Activated CD4-positive, alpha-beta memory T cell treated with anti-CD3 and anti-CD28 coated beads for 36 hours (primary cell): ENCODE measurements at regions not wholly inside any gene's neighbourhood (a gene's known extent, or its start where the extent isn't known, plus 50 kb on each side); places are given as distances from the start of the nearest gene placed in this dataset.

Experiments used
- CTCF ChIA-PET: fragments of 350-600 bp; sonication (Branson Sonifier 250); formaldehyde crosslinking; loops from one replicate; lab custom pipeline; 2021; ENCODE audit warnings: antibody characterized with exemption, inconsistent platforms; lab: Charles Lee
- POLR2A ChIA-PET: fragments of 350-600 bp; sonication (Branson Sonifier 250); formaldehyde crosslinking; loops from one replicate; lab custom pipeline; 2021; ENCODE audit warnings: antibody characterized with exemption; lab: Charles Lee
- DNase-seq: peaks from one replicate; pipeline ENCODE4 v3.0.0-alpha.2; 2020
- H3K27ac Mint-ChIP-seq: one replicate; pipeline ENCODE4 v1.8.0; 2021; ENCODE audit warnings: mixed read lengths
- H3K27me3 Mint-ChIP-seq: one replicate; pipeline ENCODE4 v1.8.0; 2021; ENCODE audit warnings: mixed read lengths
- H3K36me3 Mint-ChIP-seq: one replicate; pipeline ENCODE4 v1.8.0; 2021; ENCODE audit warnings: mixed read lengths
- H3K4me1 Mint-ChIP-seq: one replicate; pipeline ENCODE4 v1.8.0; 2021; ENCODE audit warnings: low read depth, mixed read lengths
- H3K4me3 Mint-ChIP-seq: one replicate; pipeline ENCODE4 v1.8.0; 2021; ENCODE audit warnings: mild to moderate bottlenecking, mixed read lengths
- H3K9me3 Mint-ChIP-seq: one replicate; pipeline ENCODE4 v1.8.0; 2021; ENCODE audit warnings: mixed read lengths
- intact Hi-C: fragments of 100-400 bp; cut with micrococcal nuclease; formaldehyde crosslinking; loops from one replicate; pipeline ENCODE4 v1.15.1; 2023

DNA sequence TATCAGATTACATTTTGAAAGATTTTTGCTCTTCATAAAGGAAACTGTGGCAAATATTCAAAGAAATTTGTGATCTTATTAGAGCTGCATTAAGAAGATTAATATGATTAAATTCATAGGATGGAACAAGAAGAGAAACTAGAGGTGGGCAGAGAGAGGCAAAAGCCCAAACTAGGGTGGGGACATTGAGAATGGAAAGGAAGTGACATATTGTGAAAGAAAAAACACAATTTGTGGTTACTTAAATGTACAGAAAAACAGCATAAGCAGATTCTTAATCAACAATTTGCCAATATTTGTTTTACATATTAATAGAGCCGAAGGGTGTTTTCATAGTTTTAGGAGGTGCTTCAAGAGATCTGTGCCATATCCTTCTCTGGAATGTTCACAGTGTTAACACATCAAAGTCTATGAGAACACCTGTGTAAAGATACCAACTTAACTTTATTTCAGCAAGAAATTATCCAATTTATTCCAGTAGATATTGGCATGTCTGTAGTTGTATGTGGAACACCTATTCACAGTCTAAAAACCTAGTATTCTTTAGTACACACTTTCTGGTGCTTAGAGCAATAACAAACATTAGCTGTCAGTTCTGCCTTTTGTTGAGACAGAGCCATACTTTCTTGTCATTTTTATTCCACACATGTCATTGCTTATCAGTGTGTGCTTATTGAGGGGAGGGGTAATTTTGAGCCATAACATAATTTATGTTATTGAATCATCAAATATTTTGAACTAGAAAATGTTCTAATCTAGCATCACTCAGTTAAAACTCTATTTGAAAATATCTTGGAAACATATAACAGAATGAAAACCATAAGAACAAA is 401.5 kb downstream of the PTPRC start:
- no peaks in the 10 kb centered on the region for H3K36me3 Mint-ChIP-seq
- no peaks in the 10 kb centered on the region for H3K27me3 Mint-ChIP-seq
- DNase-seq, result no peak
- intact Hi-C loops, result loop anchor here (2.0 to 5.0 kb wide), 4 partner anchors 49 to 483 kb away; no protein-coding TSS in a partner anchor
- CTCF ChIA-PET, result no interaction called here
- peak overlapping the region; percentile 40 for H3K27ac Mint-ChIP-seq
- no peak overlapping the region for H3K4me3 Mint-ChIP-seq
- no peaks in the 10 kb centered on the region for H3K9me3 Mint-ChIP-seq
- peaks cover 21% of the 10 kb centered on the region for H3K4me1 Mint-ChIP-seq
- POLR2A ChIA-PET, result no interaction called here

DNA sequence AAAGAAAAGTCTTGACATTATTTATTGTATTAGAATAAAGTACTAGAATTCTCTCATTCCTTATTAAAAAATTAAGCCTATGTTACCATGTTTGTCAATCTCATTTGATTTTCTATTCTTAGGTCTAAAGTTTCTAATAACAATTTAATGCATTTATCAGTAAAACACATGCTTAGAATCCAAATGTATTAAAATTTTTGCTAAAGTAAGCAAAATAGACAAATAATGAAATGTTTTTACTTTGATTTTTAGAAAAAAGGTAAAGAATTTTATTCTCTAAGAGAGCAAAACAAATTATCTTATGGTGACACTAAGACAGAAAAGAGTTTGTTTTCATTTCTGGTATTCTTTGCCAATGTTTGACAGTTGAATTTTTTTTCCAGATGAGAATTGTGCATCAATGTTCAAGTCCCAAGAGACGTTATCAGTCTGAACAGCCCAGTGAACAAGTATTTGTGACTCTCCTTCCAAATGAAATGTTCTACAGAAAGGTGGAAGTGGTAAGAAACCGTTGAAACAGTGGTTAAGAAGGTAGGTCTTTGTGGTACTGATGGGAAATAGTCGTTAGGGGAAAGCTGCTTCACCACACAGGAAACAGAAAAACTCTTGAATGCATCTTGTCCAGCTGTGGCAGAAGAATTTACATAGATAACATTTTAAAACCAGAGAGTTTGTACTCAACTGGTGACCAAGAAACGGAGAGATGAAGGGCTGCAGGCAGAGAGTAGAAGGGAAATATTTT is 402.5 kb downstream of the PTPRC start:
- peak; percentile 18 for DNase-seq
- intact Hi-C loops, result loop anchor here (2.0 to 5.0 kb wide), 4 partner anchors 47 to 484 kb away; no protein-coding TSS in a partner anchor
- CTCF ChIA-PET, result interaction anchor here (0.6 kb wide), 1 partner anchor 317 kb away, joined by 3 read pairs; no protein-coding TSS in a partner anchor
- Mint-ChIP-seq H3K4me1 (peaks cover 21% of the 10 kb centered on the region), H3K4me3 (no peak overlapping the region), H3K27me3 (no peaks in the 10 kb centered on the region), H3K36me3 (no peaks in the 10 kb centered on the region), H3K9me3 (no peaks in the 10 kb centered on the region), H3K27ac (peak overlapping the region; percentile 49)
- POLR2A ChIA-PET, result interaction anchor here (0.7 kb wide), 1 partner anchor 32 kb away, joined by 3 read pairs; no protein-coding TSS in a partner anchor

DNA sequence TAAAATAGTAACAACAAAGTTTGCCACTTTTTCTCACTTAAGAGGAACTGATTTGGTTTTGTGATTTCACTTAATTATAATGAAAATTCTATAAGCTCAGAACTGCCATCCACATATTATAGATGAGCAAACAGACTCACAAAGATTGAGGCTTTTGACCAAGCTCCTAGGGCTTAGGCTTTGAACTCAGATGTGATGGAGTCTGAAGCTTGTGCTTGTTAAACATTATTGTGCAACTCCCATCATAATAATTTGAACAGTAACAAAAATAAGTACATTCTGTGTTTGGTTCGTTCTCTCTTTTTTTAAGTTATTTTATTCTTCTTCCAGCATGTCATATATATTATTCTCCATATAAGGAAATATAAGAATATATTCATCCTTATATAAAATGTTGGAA is 403.4 kb downstream of the PTPRC start:
- DNase-seq, result no peak
- Mint-ChIP-seq H3K9me3 (no peaks in the 10 kb centered on the region), H3K4me3 (no peak overlapping the region), H3K4me1 (peaks cover 21% of the 10 kb centered on the region), H3K27ac (no peak overlapping the region), H3K36me3 (no peaks in the 10 kb centered on the region), H3K27me3 (no peaks in the 10 kb centered on the region)
- intact Hi-C loops, result loop anchor here (5.0 kb wide), 3 partner anchors 105 to 485 kb away; no protein-coding TSS in a partner anchor
- POLR2A ChIA-PET, result interaction anchor here (0.7 kb wide), 1 partner anchor 33 kb away, joined by 3 read pairs; no protein-coding TSS in a partner anchor
- CTCF ChIA-PET, result interaction anchor here (0.6 kb wide), 1 partner anchor 318 kb away, joined by 3 read pairs; no protein-coding TSS in a partner anchor

DNA sequence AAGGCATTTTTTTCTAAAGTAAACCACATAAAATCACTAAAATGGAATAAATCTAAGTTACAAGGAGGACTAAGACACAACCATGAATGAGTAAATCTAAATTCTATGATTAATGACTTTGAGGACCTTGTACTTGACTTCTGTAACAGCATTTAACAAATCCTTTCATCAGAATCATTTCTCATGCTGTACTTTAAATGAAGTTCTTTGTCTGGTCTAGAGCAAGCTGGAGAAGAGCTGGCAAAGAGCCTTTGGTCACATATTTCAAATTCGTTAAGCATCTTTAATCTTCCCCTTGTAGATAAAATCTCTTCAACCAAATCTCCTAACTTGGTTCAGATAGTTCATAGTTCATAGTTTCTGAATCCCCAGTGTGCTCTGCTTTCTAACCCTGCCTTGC is 405.4 kb downstream of the PTPRC start:
- Mint-ChIP-seq H3K27me3 (no peaks in the 10 kb centered on the region), H3K4me1 (peaks cover 21% of the 10 kb centered on the region), H3K4me3 (no peak overlapping the region), H3K36me3 (peaks cover 6% of the 10 kb centered on the region), H3K27ac (no peak overlapping the region), H3K9me3 (peaks cover 17% of the 10 kb centered on the region)
- POLR2A ChIA-PET, result no interaction called here
- CTCF ChIA-PET, result no interaction called here
- no peak for DNase-seq
- intact Hi-C loops, result loop anchor here (5.0 kb wide), 3 partner anchors 107 to 487 kb away; no protein-coding TSS in a partner anchor

DNA sequence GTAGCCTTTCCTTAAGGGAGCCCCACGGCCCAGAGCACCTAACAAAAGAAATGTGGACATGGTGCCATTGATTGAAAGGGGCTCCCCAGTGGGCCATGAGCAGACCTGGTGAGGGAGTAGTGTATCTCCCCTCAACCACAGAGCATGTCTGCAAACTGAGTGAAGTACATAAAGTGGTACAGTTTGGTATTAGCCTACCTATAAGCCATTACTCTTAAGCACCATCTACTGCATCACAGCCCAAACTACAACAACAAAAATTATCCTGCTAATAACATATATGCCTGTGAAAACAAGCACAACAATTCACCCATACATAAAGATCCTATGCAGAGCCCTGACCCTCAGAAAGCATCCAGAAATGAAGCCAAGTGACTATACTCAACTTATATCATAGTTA is 407.8 kb downstream of the PTPRC start:
- H3K27ac Mint-ChIP-seq, result no peak overlapping the region
- intact Hi-C loops, result no loop called here
- ChIA-PET CTCF (no interaction called here), POLR2A (interaction anchor here (0.7 kb wide), 1 partner anchor 506 kb away, joined by 3 read pairs; the partner anchor contains the start of gene ATP6V1G3)
- no peak for DNase-seq
- H3K4me1 Mint-ChIP-seq, result peaks cover 2% of the 10 kb centered on the region
- no peaks in the 10 kb centered on the region for H3K27me3 Mint-ChIP-seq
- peaks cover 6% of the 10 kb centered on the region for H3K36me3 Mint-ChIP-seq
- H3K4me3 Mint-ChIP-seq, result no peak overlapping the region
- H3K9me3 Mint-ChIP-seq, result peaks cover 35% of the 10 kb centered on the region

DNA sequence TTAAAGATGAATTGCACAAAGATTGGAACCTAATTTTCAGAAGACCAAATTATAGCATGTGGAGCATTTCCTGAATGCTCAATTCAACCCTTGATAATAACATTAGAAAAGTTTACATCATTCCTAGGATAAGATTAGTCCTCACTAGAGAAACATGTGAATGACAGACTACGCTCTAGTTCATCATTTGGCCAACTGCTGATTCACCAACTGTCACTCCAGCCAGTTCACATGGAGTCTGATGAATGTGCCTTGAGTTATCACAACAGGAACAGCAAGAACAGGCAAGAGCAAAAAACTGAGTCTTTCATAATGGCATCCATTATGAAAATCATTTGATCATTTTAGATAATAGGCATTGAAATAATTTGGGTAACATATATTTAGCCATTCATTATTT is 415.9 kb downstream of the PTPRC start:
- no peaks in the 10 kb centered on the region for H3K36me3 Mint-ChIP-seq
- intact Hi-C loops, result no loop called here
- H3K9me3 Mint-ChIP-seq, result peaks cover 13% of the 10 kb centered on the region
- H3K27ac Mint-ChIP-seq, result no peak overlapping the region
- no peaks in the 10 kb centered on the region for H3K27me3 Mint-ChIP-seq
- H3K4me1 Mint-ChIP-seq, result no peaks in the 10 kb centered on the region
- no peak for DNase-seq
- H3K4me3 Mint-ChIP-seq, result no peak overlapping the region
- POLR2A ChIA-PET, result no interaction called here
- CTCF ChIA-PET, result no interaction called here

DNA sequence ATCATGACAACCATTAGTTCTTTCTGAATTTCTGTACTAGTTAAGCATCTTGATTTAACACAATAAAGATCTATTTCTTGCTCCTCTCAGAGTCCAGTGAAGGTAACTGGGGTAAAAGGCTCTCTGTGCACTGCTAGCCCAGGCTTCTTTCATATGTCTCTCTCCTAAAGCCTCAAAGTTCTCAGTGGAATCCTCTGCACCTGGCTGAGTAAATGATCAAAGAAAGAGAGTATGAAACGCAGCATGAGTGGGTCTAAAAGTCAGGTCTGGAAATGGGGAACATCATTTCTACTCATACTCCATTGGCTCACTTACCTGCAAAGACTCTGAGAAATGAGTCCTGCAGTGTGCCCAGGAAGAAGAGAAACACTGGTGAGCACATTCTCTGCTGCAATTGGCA is 418.5 kb downstream of the PTPRC start:
- Mint-ChIP-seq H3K36me3 (no peaks in the 10 kb centered on the region), H3K9me3 (no peaks in the 10 kb centered on the region), H3K27me3 (no peaks in the 10 kb centered on the region), H3K4me3 (no peak overlapping the region), H3K4me1 (no peaks in the 10 kb centered on the region), H3K27ac (no peak overlapping the region)
- intact Hi-C loops, result no loop called here
- CTCF ChIA-PET, result no interaction called here
- POLR2A ChIA-PET, result no interaction called here
- no peak for DNase-seq

DNA sequence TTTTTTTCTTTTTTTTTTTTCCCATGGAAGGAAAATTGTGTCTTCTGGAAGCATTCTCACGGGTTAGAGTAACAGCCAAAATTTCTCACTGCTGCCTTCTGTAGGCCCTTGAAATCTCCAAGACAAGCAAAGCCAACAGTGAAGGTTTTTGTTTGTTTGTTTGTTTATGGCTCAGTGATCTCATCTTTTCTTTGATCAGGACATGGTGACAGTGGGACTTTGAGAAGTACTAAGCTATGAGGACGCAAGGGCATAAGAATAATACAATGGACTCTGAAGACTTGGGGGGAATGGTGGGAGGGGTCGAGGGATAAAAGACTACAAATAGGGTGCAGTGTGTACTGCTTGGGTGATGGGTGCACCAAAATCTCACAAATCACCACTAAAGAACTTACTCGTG is 419.4 kb downstream of the PTPRC start:
- ChIA-PET POLR2A (no interaction called here), CTCF (no interaction called here)
- Mint-ChIP-seq H3K4me3 (no peak overlapping the region), H3K27me3 (no peaks in the 10 kb centered on the region), H3K36me3 (no peaks in the 10 kb centered on the region), H3K4me1 (no peaks in the 10 kb centered on the region), H3K9me3 (no peaks in the 10 kb centered on the region), H3K27ac (no peak overlapping the region)
- DNase-seq, result no peak
- intact Hi-C loops, result no loop called here

DNA sequence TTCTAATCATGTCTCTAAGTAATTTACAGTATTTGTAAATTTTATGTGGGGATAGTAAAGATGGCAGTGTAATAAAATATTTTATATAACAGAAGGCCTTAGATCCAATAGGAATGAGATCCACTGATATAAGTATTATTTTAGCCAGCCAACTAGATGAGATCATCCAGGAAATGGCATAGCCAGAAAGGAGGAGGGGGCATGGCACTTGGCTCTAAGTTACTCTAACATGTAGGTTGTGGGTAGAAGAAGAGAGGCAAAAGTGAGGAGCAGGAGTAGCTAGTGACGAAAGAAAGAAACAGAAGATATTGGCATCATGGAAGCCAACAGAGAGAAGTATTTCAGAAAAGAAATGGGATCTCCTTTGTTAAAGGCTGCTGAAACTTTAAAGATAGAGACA is 426.1 kb downstream of the PTPRC start:
- no peaks in the 10 kb centered on the region for H3K36me3 Mint-ChIP-seq
- POLR2A ChIA-PET, result no interaction called here
- H3K4me1 Mint-ChIP-seq, result no peaks in the 10 kb centered on the region
- no peak overlapping the region for H3K4me3 Mint-ChIP-seq
- H3K27me3 Mint-ChIP-seq, result no peaks in the 10 kb centered on the region
- CTCF ChIA-PET, result interaction anchor here (1.2 kb wide), 1 partner anchor 48 kb away, joined by 3 read pairs; no protein-coding TSS in a partner anchor
- intact Hi-C loops, result no loop called here
- H3K9me3 Mint-ChIP-seq, result no peaks in the 10 kb centered on the region
- DNase-seq, result no peak
- no peak overlapping the region for H3K27ac Mint-ChIP-seq

DNA sequence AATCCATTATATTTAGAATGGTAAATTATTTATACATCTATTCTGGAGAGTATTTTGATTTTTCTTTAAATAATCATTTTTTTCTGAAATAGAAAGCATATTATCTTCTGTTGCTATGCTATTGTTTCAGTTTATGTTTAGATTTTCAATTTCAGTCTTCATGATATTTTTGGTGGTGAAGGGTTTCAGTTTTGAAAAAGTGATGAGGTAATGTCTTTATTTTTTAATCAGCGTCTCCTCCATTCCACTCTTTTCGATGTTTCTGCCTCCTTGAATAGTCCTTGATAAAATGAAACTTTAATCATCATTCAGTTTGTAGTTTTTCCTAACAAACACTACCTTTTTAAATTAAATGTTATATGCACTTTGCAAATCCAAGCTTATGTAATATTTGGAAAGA is 428.6 kb downstream of the PTPRC start:
- ChIA-PET POLR2A (no interaction called here), CTCF (interaction anchor here (0.6 kb wide), 1 partner anchor 1042 kb away, joined by 3 read pairs; no protein-coding TSS in a partner anchor)
- no peak overlapping the region for H3K27ac Mint-ChIP-seq
- no peak for DNase-seq
- no peaks in the 10 kb centered on the region for H3K4me1 Mint-ChIP-seq
- no peaks in the 10 kb centered on the region for H3K9me3 Mint-ChIP-seq
- H3K27me3 Mint-ChIP-seq, result no peaks in the 10 kb centered on the region
- no peak overlapping the region for H3K4me3 Mint-ChIP-seq
- no peaks in the 10 kb centered on the region for H3K36me3 Mint-ChIP-seq
- intact Hi-C loops, result no loop called here

DNA sequence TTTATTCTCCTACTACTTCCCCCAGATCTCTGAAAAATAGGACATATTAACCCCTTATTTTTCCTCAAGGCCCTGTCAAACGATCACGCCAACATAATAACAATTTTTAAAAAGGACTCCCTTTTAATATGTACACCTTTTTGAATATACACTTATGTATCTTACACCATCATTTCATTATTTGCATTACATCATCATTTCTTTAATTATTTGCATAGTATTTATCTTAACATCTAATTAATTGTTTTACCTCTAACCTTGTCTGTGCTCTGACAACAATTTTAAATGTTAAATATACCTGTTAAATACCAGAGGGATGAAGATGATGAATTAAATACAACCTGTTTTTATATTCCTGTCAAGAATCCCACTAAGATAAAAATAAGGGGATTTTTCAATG is 432.2 kb downstream of the PTPRC start:
- Mint-ChIP-seq H3K27me3 (no peaks in the 10 kb centered on the region), H3K36me3 (no peaks in the 10 kb centered on the region), H3K27ac (no peak overlapping the region), H3K4me1 (no peaks in the 10 kb centered on the region), H3K4me3 (no peak overlapping the region), H3K9me3 (no peaks in the 10 kb centered on the region)
- CTCF ChIA-PET, result no interaction called here
- DNase-seq, result no peak
- POLR2A ChIA-PET, result no interaction called here
- intact Hi-C loops, result no loop called here

DNA sequence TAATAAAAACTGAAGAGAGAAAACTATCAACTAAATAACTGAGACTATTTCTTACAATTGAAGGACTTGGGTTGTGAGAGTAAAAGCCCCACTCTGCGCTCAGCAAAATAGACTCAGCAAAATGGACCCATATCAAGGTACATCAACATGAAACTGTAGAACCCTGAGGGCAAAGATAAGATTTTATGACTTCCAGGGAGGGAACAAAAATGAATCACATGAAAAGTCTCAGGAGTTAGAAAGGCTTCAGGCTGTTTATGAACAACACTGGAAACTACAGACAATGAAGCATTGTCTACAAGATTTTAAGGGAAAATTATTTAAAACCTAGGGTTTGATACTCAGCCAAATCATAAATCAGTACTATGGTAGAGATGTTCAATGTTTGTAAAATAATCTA is 434.3 kb downstream of the PTPRC start:
- ChIA-PET POLR2A (no interaction called here), CTCF (no interaction called here)
- Mint-ChIP-seq H3K4me3 (no peak overlapping the region), H3K27me3 (no peaks in the 10 kb centered on the region), H3K36me3 (no peaks in the 10 kb centered on the region), H3K9me3 (no peaks in the 10 kb centered on the region), H3K27ac (no peak overlapping the region), H3K4me1 (no peaks in the 10 kb centered on the region)
- DNase-seq, result no peak
- intact Hi-C loops, result no loop called here
